ENCODE measurements at regions not wholly inside any gene's neighbourhood (a gene's known extent, or its start where the extent isn't known, plus 50 kb on each side); places are given as distances from the start of the nearest gene placed in this dataset.
"Not testable (repeated sequence)": the region's sequence is repeated elsewhere in the genome, so short reads cannot be mapped to it uniquely, and the experiment has no call there.

DNA sequence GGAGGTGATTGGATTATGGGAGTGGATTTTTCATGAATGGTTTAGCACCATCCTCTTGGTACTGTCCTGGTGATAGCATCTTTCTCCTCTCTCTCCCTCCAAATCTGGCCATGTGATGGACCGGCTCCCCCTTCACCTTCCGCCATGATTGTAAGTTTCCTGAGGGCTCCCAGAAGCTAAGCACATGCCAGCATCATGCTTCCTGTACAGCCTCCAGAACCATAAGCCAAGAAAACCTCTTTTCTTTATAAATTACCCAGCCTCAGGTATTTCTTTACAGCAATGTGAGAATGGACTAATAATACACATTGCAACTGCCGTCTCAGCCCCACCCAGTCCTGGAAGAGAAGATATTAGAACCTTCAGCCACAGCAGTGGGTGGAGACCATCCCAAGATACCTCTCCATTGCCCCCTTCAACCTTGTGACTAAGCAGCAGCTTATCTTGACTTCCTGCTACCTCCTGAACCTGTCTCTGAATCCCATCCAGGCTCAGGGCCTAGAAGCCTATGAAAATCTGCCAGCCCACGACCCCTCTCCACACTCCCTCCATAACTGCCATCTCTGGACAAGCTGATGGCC lies 81.8 kb upstream of the AGAP1 start:
- no peak for DNase-seq (ENCODE audit: low spot score)
- intact Hi-C loops (cut with DNase I) = no loop called here

DNA sequence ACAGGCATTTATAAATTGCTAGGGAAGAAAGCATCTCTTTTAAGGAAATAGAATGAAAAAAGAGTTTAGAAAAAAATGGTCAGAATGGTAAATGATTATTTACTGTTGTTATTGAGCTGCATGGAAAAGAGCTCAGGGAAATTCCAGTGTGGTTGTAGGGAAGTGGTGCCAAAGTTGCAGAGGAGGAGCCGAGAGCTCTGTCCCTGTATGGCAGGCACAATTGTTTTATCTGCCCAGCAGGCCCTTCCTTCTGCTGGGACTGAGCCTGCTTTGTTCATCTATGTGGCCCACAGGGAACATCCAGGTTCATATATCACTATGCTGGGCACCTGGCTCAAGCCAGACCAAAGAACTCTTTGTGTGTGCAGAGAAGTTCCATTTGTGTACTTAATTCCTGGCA lies 80.8 kb upstream of the AGAP1 start:
- DNase-seq (ENCODE audit: low spot score) = no peak
- intact Hi-C loops (cut with DNase I) = no loop called here

DNA sequence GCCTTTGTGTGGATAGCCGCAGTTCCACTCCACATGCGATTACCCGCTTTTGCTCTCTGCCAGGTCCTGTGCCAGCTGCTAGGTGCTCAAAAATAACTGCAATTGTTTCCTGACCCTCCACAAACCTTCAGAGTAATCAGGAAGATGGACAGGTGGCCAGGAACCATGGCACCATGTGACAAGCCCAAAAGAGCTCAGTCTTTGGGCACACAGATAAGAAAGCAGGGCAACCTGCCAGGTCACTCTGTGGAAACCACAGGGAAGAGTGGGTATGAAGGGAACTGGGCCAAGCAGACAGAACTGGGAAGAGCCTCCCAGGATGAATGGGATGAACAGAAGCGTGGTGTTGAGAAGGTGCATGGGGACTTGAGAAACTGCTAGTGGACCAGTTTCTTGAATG lies 79.4 kb upstream of the AGAP1 start:
- peak; percentile 83 for DNase-seq (ENCODE audit: low spot score)
- intact Hi-C loops (cut with DNase I) = loop anchor here (1.0 kb wide), 1 partner anchor 19 kb away; no protein-coding TSS in a partner anchor

DNA sequence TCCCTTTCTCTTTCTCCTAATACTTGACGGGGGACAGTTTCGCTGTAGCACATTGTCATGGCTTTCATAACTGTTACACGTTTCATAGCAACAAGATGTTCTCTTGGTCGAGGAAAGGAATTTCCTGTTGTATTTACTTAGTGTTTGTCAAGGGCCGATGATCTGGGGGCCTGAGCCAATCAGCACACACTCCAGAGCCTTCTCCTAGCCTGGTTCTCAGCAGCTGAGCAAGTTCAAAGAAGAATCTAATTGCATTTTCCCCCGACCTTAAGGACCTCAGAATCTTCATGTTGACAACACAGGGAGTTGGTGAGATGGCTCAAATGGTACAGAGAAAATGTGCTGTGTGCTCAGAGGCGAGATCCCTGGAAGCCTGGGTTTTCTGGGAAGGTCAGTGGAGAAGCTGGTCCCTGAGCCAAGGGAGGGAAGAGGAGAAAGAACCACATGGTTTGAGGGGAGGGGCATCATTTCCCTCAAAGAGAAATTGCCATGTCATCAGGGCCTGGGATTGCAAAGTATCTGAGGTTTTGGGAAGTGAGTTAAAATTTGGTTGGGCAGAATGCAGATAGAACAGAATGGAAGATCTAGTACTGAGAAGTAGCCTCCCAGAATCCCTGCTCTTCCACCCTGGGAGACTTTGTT lies 76.9 kb upstream of the AGAP1 start:
- intact Hi-C loops (cut with DNase I) = no loop called here
- no peak for DNase-seq (ENCODE audit: low spot score)

DNA sequence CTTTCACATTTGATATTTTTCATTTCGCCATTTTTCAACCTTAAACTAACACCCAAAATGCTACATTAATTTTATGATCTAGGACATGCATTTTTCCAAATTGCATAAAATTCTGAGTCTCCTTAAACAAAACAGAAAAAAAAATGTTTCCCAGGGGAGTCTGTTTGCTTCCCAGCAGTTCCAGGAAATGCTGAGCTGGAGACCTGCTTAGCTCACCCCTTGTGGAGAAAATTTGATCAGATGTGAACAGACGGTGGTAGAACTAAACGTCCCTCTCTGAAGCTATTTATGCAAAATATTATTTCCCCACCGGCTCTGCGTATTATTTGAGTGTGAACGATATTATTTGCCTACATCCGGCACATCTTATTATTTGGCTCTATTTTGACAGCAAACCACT lies 74.9 kb upstream of the AGAP1 start:
- intact Hi-C loops (cut with DNase I) = no loop called here

DNA sequence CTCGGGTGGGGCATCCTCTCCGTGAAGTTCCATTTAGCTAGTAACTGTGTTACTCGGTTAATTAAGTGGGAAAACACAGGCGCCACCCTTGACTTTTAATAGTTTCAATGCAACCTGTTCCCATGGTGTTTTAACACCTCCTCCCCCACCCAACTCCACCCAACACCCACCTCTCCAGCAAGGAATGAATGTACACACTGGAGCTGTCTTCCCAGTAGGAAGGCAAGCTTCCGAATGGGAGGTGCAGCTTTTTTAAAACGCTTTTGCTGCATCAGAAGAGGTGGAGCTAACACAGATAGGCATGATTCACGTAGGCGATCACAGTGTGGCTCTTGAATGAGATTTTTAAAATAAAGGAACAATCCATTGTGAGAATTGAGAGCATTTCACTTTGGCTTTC lies 73.8 kb upstream of the AGAP1 start:
- DNase-seq (ENCODE audit: low spot score) = no peak
- intact Hi-C loops (cut with DNase I) = no loop called here

More for the DNA sequence above, 74.9 kb upstream of the AGAP1 start:
- DNase-seq (ENCODE audit: low spot score) = no peak

DNA sequence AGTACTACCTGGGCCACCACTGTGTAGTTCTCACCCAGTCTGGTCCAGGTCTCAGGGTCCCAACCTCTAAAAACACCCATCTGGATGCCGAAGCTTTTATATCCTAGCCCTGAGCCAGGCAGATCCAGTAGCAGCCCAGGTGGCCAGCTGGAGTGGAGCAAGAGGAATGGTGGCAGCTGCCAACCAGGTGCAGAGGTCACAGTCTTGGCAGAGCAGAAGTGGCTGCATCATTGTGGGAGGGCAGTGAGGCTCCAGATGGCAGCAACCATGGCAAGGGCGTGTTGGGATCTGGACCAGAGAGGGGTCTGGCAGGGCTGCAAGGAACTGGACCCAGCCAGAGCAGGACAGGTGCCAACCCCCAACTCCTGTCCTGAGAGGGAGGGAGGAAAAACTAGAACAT lies 72.2 kb upstream of the AGAP1 start:
- no peak for DNase-seq (ENCODE audit: low spot score)
- intact Hi-C loops (cut with DNase I) = no loop called here

DNA sequence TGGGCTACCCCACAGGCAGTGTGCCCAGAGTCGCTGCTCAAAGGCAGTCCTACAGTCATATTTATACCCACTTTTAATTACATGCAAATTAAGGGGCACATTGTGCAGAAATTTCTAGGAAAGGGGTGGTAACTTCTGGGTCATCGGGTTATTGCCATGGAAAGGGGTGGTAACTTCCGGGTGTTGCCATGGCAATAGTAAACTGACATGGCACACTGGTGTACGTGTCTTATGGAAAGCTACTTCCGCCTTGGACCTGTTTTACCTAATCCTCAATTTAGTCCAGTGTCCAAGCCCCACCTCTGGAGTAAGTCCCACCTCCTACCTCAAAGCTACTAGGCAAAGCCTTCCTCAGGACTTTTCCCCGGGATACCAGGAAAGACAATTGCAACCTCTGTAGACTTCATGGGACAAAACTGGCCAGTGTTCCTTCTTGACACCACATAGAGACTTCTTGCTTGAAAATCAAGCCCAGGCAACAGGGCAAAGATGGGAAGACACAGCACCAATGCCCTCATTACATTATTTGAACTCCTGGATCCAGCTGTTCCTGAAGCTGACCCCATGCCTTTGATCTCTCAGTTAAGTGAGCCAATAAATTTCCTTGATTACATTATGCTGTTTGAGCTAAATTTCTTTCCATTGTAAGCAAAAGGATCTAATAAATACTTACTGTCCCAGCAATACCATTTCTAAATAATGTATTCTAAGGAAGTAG lies 63.3 kb upstream of the AGAP1 start:
- intact Hi-C loops (cut with DNase I) = loop anchor here (5.0 kb wide), 3 partner anchors 67 to 317 kb away; no protein-coding TSS in a partner anchor
- no peak for DNase-seq (ENCODE audit: low spot score)

DNA sequence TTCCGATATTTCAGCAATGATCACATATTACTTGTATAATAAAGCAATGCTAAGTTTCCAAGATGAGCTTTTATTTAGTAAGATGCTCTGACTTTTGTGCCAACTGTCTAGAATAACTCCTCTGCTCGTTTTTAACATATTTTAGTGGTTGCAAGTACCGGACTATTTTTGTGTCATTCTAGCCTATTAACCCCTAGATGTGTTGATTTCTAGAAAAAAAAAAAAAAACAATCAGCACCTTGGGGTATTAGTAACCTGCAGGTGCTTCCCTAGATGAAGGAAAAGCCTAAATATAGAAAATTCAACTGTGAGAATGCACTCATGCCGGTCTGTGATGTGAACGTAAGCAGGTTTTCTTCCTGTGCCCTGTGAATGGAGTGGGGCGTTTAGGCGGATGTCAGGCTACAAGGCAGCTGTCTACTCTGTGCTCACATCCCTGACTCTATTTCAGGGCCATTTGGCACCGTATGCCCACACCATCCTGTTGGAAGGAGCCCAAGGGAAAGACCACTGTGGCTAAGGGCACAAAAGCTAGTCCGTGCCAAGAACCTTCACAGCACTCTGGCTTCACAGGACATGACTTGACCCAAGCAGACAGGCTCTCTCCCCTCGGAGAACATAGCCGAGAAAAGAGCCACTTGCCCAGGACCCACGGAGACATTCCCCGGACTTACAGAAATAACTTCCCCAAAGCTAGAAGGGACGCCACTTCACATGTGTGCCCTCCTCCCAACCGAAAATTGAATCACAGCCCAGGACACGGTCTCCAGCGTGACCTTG lies 60.9 kb upstream of the AGAP1 start:
- intact Hi-C loops (cut with DNase I) = loop anchor here (1.0 to 5.0 kb wide), 4 partner anchors 19 to 314 kb away; no protein-coding TSS in a partner anchor
- DNase-seq (ENCODE audit: low spot score) = no peak

DNA sequence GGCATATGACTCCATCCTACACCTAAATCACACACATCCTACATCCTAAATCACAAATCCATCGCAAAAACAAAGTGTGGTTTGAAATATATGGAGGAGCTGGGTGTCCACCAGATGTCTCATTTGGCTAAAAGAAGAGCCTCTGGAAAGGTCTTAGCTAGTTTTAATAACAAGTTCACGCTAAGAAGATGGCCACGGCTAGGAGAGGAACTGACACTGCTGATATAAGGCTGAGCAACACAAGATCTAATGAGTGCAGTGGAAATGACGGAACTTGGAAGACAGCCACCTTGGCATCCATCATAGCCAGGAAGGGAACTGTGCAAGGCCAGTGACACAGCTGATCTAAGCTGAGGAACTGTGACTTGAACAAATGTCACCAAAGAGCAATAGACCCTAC lies 60.0 kb upstream of the AGAP1 start:
- intact Hi-C loops (cut with DNase I) = loop anchor here (1.0 to 5.0 kb wide), 4 partner anchors 20 to 313 kb away; no protein-coding TSS in a partner anchor
- no peak for DNase-seq (ENCODE audit: low spot score)

DNA sequence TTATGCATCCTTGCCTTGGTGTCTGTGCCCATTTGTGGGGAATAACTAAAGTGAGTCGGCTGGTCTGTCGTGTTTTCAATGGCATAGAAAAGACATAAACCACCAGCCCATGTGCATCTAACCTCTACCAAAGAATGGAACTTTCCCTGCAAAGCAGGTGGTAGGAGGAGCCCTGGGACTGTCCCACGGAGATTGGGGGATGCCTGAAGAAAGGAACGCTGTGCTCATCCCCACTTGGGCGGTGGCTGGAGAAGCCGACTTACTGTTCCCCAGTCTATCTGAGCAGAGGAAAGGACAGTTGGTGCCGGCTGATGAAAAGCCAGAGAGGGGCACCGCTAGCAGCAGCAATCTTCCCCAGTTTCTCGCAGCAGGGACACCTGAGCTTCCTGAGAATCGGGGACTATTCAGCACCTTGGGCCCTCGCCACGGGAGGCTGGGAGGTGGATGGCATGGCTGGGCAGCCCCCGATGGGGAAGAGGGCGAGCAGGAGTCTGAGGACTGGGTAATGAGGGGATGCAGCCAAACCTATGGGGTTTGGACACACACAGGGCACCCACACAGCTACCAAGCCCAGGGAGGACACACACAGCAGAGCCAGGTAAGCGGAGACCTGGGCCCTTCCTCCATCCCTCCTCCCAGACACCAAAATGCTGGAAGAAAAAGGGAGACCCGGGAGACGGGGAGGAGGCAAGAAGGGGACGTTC lies 53.7 kb upstream of the AGAP1 start:
- intact Hi-C loops (cut with DNase I) = no loop called here
- no peak for DNase-seq (ENCODE audit: low spot score)

DNA sequence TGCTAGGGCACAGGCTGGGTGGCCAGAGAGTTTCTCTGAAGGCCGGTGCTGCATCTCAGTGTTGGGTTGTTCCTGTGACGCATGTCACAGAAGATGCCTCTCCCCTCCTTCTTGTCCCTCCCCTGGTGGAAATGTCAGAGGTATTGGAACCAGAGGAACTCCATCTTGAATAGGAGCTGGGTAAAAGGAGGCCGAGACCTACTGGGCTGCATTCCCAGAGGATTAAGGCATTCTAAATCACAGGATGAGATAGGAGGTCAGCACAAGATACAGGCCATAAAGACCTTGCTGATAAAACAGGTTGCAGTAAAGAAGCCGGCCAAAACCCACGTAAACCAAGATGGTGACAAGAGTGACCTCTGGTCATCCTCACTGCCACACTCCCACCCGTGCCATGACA lies 50.3 kb upstream of the AGAP1 start:
- DNase-seq (ENCODE audit: low spot score); intact Hi-C loops (cut with DNase I): not testable (repeated sequence)
